Right lobe of liver (tissue), 4 donors: ENCODE measurements at regions not wholly inside any gene's neighbourhood (a gene's known extent, or its start where the extent isn't known, plus 50 kb on each side); places are given as distances from the start of the nearest gene placed in this dataset.

ENCODE experiments used
- CTCF ChIP-seq, 4 donors: fragments of 200-600 bp in 3 of 4; fragments of 450-650 bp in 1 of 4; IDR thresholded peaks; one replicate each; pipeline versions ENCODE4 v1.5.1 to v1.8.0; 2016 to 2022; ENCODE audit warnings: antibody characterized with exemption in 4 of 4, mild to moderate bottlenecking in 2 of 4
- POLR2A ChIP-seq: fragments of 450-650 bp; IDR thresholded peaks from one replicate; pipeline ENCODE4 v1.6.1; 2017; ENCODE audit warnings: antibody characterized with exemption, mild to moderate bottlenecking
- donor health status: DM: no; HTN: no; CAD: no.
- donor health status: DM: no; HTN: no; CAD: no.
- donor health status: DM: no; HTN: yes; CAD: no.

- TF ChIP-seq POLR2A (no peak), CTCF (IDR thresholded peaks at IDR 0.05) (no peak)
Measured at GRCh38 chr22:48580481-48580970, 1247.1 kb downstream of the BRD1 start.
